ENCODE measurements at regions not wholly inside any gene's neighbourhood (a gene's known extent, or its start where the extent isn't known, plus 50 kb on each side); places are given as distances from the start of the nearest gene placed in this dataset.
"Not testable (repeated sequence)": the region's sequence is repeated elsewhere in the genome, so short reads cannot be mapped to it uniquely, and the experiment has no call there.

DNA sequence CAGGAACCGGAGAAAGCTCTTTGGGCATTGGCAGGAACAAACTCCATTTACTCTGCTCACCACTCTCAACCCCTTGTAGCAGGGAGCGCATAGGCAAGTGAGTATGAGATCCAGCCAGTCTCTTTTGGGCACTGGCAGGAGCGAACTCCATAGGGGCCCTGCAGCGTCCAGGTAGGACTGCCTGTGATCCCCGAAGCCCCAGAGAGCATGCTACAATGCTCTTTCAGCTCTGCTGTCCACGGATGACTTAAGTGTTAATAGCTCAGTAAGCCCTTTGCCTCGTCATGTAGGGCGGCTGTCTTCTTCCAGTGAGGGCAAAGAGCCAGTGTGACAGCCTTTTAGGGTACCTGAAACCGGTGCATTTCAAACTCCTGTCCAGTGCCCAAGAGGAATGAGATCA, 1525.6 kb upstream of the RAG2 start:
- Mint-ChIP-seq H3K9me3 (peaks cover 7% of the 10 kb centered on the region), H3K36me3 (no peaks in the 10 kb centered on the region), H3K27me3 (no peaks in the 10 kb centered on the region), H3K4me3 (no peak overlapping the region), H3K27ac (no peak overlapping the region), H3K4me1 (no peaks in the 10 kb centered on the region)
- no peak for ATAC-seq

GRCh38 chr11:38116616-38117015, 1518.6 kb upstream of the RAG2 start:
- not testable (repeated sequence) for H3K27me3 Mint-ChIP-seq, H3K4me1 Mint-ChIP-seq, H3K27ac Mint-ChIP-seq, ATAC-seq, H3K36me3 Mint-ChIP-seq, H3K4me3 Mint-ChIP-seq
- H3K9me3 Mint-ChIP-seq, result peaks cover 10% of the 10 kb centered on the region

GRCh38 chr11:38115381-38115780, 1517.3 kb upstream of the RAG2 start:
- not testable (repeated sequence) for H3K4me3 Mint-ChIP-seq, H3K4me1 Mint-ChIP-seq
- H3K9me3 Mint-ChIP-seq, result peaks cover 10% of the 10 kb centered on the region

DNA sequence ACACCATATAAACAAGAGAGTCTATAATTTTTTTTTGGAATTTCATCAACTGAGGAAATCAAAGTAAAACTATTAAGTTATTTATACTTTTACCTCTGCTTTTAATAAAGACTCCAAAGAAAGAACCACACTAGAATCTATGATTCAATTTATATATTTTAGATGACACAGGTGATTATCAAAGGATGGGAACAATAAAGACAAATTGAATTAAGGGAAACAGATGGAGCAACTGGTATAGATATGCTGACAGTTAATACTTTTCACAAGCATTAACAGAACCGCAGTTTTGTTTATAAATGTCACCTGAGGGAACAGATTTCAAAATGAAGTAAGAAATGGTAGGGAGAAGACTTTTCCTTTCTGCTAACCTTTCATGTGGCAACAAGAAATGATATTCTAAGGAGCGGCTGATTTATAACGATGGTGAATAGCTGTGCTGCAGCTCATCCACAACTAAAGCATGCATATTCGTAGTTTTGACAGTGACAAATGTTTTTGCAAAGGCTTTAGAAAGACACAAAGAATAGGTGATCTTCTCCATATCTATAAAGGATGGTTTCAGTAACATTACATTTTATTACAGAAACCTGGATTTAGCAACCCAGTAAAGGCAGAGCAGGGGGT, 1502.9 kb upstream of the RAG2 start:
- H3K9me3 Mint-ChIP-seq, result no peaks in the 10 kb centered on the region
- H3K4me1 Mint-ChIP-seq, result no peaks in the 10 kb centered on the region
- H3K27me3 Mint-ChIP-seq, result no peaks in the 10 kb centered on the region
- H3K4me3 Mint-ChIP-seq, result no peak overlapping the region
- H3K36me3 Mint-ChIP-seq, result no peaks in the 10 kb centered on the region
- no peak overlapping the region for H3K27ac Mint-ChIP-seq
- no peak for ATAC-seq

More at GRCh38 chr11:38115381-38115780, 1517.3 kb upstream of the RAG2 start:
- ATAC-seq, H3K36me3 Mint-ChIP-seq, H3K27me3 Mint-ChIP-seq, H3K27ac Mint-ChIP-seq: not testable (repeated sequence)

DNA sequence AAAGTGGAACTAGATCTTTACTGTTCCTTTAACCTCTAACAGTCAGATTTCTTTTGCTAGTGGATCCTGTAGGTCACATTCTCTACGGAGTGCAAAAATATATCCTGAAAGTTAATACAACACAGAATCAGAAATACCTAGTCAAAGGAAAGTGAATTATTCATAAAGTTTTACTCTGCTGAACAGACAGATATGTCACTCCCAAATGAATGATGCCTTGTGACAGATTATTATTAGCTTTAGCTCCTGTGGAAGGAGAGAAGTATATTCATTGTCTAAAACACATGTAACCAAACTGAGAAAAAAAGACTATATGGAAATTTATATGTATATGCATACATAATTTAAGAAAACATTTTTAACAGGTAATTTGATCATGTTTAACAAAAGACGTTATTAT, 1497.2 kb upstream of the RAG2 start:
- ATAC-seq, result no peak
- no peaks in the 10 kb centered on the region for H3K9me3 Mint-ChIP-seq
- H3K27ac Mint-ChIP-seq, result no peak overlapping the region
- H3K27me3 Mint-ChIP-seq, result no peaks in the 10 kb centered on the region
- no peaks in the 10 kb centered on the region for H3K36me3 Mint-ChIP-seq
- no peaks in the 10 kb centered on the region for H3K4me1 Mint-ChIP-seq
- H3K4me3 Mint-ChIP-seq, result no peak overlapping the region

- peaks cover 5% of the 10 kb centered on the region for H3K9me3 Mint-ChIP-seq
- no peak overlapping the region for H3K27ac Mint-ChIP-seq
- H3K36me3 Mint-ChIP-seq, result no peaks in the 10 kb centered on the region
- H3K4me1 Mint-ChIP-seq, result no peaks in the 10 kb centered on the region
- no peaks in the 10 kb centered on the region for H3K27me3 Mint-ChIP-seq
- no peak overlapping the region for H3K4me3 Mint-ChIP-seq
- no peak for ATAC-seq
Observed at GRCh38 chr11:38089726-38090125, 1491.7 kb upstream of the RAG2 start.

- H3K36me3 Mint-ChIP-seq, result no peaks in the 10 kb centered on the region
- ATAC-seq, result no peak
- H3K27ac Mint-ChIP-seq, result no peak overlapping the region
- no peaks in the 10 kb centered on the region for H3K27me3 Mint-ChIP-seq
- H3K4me3 Mint-ChIP-seq, result no peak overlapping the region
- H3K9me3 Mint-ChIP-seq, result peaks cover 10% of the 10 kb centered on the region
- H3K4me1 Mint-ChIP-seq, result no peaks in the 10 kb centered on the region
Observed at GRCh38 chr11:38060920-38061319, 1462.9 kb upstream of the RAG2 start.

GRCh38 chr11:38060136-38060535, 1462.1 kb upstream of the RAG2 start:
- Mint-ChIP-seq H3K9me3 (peaks cover 6% of the 10 kb centered on the region), H3K27ac (no peak overlapping the region), H3K4me1 (no peaks in the 10 kb centered on the region), H3K4me3 (no peak overlapping the region), H3K36me3 (no peaks in the 10 kb centered on the region), H3K27me3 (no peaks in the 10 kb centered on the region)
- ATAC-seq, result no peak

DNA sequence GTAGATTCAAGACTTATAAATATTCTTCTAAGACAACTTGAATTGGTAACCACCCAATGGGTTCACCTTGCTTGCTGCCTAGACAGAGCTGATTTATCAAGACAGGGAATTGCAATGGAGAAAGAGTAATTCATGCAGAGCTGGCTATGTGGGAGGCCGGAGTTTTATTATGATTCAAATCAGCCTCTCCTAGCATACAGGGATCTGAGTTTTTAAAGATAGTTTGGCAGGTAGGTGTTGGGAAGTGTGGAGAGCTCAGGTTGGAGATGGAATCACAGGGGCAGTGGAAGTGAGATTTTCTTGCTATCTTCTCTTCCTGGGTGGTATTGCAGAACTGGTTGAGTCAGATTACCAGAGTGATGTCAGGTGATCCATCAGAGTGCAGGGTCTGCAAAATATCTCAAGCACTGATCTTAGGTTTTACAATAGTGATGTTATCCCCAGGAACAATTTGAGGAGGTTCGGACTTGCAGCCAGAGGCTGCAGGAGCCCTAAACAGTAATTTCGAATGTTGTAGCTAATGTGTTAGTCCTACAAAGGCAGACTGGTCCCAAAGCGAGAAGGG, 1448.6 kb upstream of the RAG2 start:
- H3K4me3 Mint-ChIP-seq, result no peak overlapping the region
- no peaks in the 10 kb centered on the region for H3K36me3 Mint-ChIP-seq
- no peaks in the 10 kb centered on the region for H3K4me1 Mint-ChIP-seq
- no peak overlapping the region for H3K27ac Mint-ChIP-seq
- no peaks in the 10 kb centered on the region for H3K27me3 Mint-ChIP-seq
- H3K9me3 Mint-ChIP-seq, result peaks cover 10% of the 10 kb centered on the region
- ATAC-seq, result no peak

GRCh38 chr11:38043060-38043459, 1445.0 kb upstream of the RAG2 start:
- ATAC-seq, result no peak

DNA sequence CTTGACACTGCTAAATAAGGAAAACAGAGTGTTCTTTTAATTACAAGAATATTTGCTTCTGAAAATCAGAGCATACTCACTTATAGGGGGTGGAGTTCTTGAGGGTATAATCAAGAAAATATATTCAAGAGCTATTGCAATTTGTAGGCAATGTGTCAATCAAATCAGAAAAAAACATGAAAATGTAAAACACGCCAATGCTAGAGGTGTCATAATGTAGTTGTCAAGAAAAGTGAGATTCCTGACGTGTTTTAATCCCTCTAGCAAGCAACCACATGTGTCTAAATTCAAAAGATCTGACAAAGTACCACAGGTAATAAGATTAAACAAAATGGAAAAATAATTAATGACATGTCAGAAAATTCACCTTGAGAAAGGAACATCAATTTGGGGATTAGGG, 1440.7 kb upstream of the RAG2 start:
- Mint-ChIP-seq H3K36me3 (no peaks in the 10 kb centered on the region), H3K9me3 (peaks cover 15% of the 10 kb centered on the region), H3K4me1 (no peaks in the 10 kb centered on the region), H3K27ac (no peak overlapping the region), H3K4me3 (no peak overlapping the region), H3K27me3 (no peaks in the 10 kb centered on the region)
- ATAC-seq, result no peak

More at GRCh38 chr11:38043060-38043459, 1445.0 kb upstream of the RAG2 start:
- no peaks in the 10 kb centered on the region for H3K4me1 Mint-ChIP-seq
- H3K27ac Mint-ChIP-seq, result no peak overlapping the region
- peaks cover 7% of the 10 kb centered on the region for H3K9me3 Mint-ChIP-seq
- H3K4me3 Mint-ChIP-seq, result no peak overlapping the region
- no peaks in the 10 kb centered on the region for H3K36me3 Mint-ChIP-seq
- H3K27me3 Mint-ChIP-seq, result no peaks in the 10 kb centered on the region

DNA sequence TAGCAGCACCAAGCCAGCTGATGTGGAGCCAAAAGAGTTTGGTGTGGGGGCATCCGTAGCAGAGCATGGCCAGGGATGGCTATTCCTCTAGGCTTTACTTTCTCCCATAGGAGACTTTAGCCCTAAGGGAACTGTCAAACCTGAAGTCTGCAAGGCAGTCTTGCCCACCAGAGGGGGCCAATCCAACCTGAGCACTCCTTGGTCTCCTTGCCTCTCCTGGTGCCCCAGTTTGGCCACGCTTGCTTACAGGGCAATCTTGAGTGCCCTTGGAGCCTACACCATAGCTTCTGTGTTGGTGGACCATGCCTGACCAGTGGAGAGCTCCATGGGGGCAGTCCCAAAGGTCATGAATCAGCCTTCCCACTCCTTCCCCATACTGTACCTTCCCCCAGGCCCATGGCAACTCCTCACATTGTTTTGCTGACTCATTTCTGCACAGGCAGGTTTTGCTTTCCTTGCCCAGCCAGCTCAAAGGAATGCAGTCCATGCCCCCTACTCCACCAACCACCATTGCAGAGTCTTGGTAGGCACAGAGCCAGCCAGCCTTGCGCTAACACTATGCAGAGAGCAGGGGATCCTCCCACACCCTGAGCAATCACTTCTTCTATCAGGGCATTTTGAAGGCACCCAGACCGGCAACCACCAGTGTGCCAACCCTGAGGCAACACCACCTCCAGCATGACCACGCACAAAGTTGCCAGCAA, 1421.2 kb upstream of the RAG2 start:
- Mint-ChIP-seq H3K27ac (no peak overlapping the region), H3K4me3 (no peak overlapping the region), H3K9me3 (peaks cover 17% of the 10 kb centered on the region), H3K36me3 (no peaks in the 10 kb centered on the region), H3K27me3 (no peaks in the 10 kb centered on the region), H3K4me1 (no peaks in the 10 kb centered on the region)
- ATAC-seq, result no peak

GRCh38 chr11:38014405-38014804, 1416.4 kb upstream of the RAG2 start:
- Mint-ChIP-seq H3K9me3 (peaks cover 7% of the 10 kb centered on the region), H3K27ac (no peak overlapping the region), H3K4me1 (no peaks in the 10 kb centered on the region), H3K36me3 (no peaks in the 10 kb centered on the region), H3K4me3 (no peak overlapping the region), H3K27me3 (no peaks in the 10 kb centered on the region)
- ATAC-seq, result no peak

GRCh38 chr11:38013157-38013556, 1415.1 kb upstream of the RAG2 start:
- H3K4me1 Mint-ChIP-seq, result no peaks in the 10 kb centered on the region
- no peaks in the 10 kb centered on the region for H3K36me3 Mint-ChIP-seq
- no peaks in the 10 kb centered on the region for H3K27me3 Mint-ChIP-seq
- no peak overlapping the region for H3K4me3 Mint-ChIP-seq
- H3K9me3 Mint-ChIP-seq, result peaks cover 3% of the 10 kb centered on the region
- ATAC-seq, result no peak
- no peak overlapping the region for H3K27ac Mint-ChIP-seq

DNA sequence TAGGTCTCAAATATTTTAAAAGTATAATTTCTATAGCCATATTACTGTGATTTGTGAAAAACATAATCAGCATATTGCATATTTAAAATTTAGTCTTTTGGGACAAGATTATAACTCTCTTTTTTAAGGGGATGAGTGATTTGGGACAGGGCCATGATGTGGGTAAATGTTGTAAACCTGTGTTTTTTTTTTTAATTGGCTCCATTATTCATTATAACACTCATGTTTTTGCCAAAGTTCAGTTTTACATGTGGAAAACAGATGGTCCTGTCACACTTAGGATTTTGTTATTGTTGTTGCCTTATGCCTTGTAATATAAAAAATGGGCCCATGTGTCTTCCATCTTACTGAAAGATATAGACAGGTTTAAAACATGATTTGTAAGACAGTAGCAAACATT, 1413.5 kb upstream of the RAG2 start:
- Mint-ChIP-seq H3K4me1 (no peaks in the 10 kb centered on the region), H3K36me3 (no peaks in the 10 kb centered on the region), H3K9me3 (peaks cover 3% of the 10 kb centered on the region), H3K27ac (no peak overlapping the region), H3K4me3 (no peak overlapping the region), H3K27me3 (no peaks in the 10 kb centered on the region)
- ATAC-seq, result no peak

DNA sequence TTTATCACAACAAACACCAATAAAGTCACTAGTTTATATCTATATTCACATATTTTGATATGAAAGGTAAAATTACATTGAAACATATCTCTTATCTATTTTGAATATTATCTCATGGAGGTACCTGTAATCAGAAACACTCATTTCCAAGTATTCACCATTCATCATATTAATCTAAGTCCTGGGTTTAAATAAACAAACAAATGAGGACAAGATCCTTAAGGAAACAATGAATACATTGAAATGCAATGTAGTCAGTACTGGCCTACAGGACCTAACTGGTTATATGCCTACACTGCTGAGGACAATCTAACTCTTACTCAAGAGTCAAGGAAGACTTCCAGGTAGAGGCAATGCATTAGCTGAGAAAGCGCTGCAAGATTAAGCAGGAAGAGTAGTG, 1411.9 kb upstream of the RAG2 start:
- Mint-ChIP-seq H3K9me3 (peaks cover 6% of the 10 kb centered on the region), H3K4me3 (no peak overlapping the region), H3K27ac (no peak overlapping the region), H3K36me3 (no peaks in the 10 kb centered on the region), H3K27me3 (no peaks in the 10 kb centered on the region), H3K4me1 (no peaks in the 10 kb centered on the region)
- no peak for ATAC-seq

All from stimulated activated memory B cell treated with anti-CD40 and anti-IgM and Interleukin-4, amounts not matched to agents 10 μg/mL and 1 μg/mL and 100 μg/mL, for 72 hours (primary cell).